ENCODE measurements at regions not wholly inside any gene's neighbourhood (a gene's known extent, or its start where the extent isn't known, plus 50 kb on each side); places are given as distances from the start of the nearest gene placed in this dataset.

GRCh38 chr2:241945311-241945710 is 75.8 kb downstream of the RTP5 start:
- Histone ChIP-seq H3K27me3 (replicated peaks) (peaks cover 2% of the 10 kb centered on the region), H3K27ac (no peak overlapping the region), H3K36me3 (replicated peaks) (no peaks in the 10 kb centered on the region), H3K4me3 (ENCODE audit: low read depth, low read length) (no peak overlapping the region)
- TF ChIP-seq CTCF (IDR thresholded peaks at IDR 0.05; ENCODE audit: low read depth, low read length, missing control alignments) = no peak
- no peak for DNase-seq
- in situ Hi-C loops (cut with HindIII; ENCODE audit: low pct_ligation_motif_present, low sequenced_read_pairs) = no loop called here

GRCh38 chr2:241945803-241946202 is 76.3 kb downstream of the RTP5 start:
- in situ Hi-C loops (cut with HindIII; ENCODE audit: low pct_ligation_motif_present, low sequenced_read_pairs) = no loop called here
- DNase-seq = no peak
- no peak overlapping the region for H3K27ac ChIP-seq
- no peak for TF ChIP-seq CTCF (IDR thresholded peaks at IDR 0.05; ENCODE audit: low read depth, low read length, missing control alignments)
- no peaks in the 10 kb centered on the region for H3K36me3 ChIP-seq (replicated peaks)
- H3K27me3 ChIP-seq (replicated peaks) = peaks cover 4% of the 10 kb centered on the region
- H3K4me3 ChIP-seq (ENCODE audit: low read depth, low read length) = no peak overlapping the region

- H3K27me3 ChIP-seq (replicated peaks) = peaks cover 4% of the 10 kb centered on the region
- no peak overlapping the region for H3K4me3 ChIP-seq (ENCODE audit: low read depth, low read length)
- DNase-seq = no peak
- no peak overlapping the region for H3K27ac ChIP-seq
- no peaks in the 10 kb centered on the region for H3K36me3 ChIP-seq (replicated peaks)
- in situ Hi-C loops (cut with HindIII; ENCODE audit: low pct_ligation_motif_present, low sequenced_read_pairs) = no loop called here
- TF ChIP-seq CTCF (IDR thresholded peaks at IDR 0.05; ENCODE audit: low read depth, low read length, missing control alignments) = no peak
Measured at GRCh38 chr2:241946306-241947003, 76.9 kb downstream of the RTP5 start.

GRCh38 chr2:241947004-241947350 is 77.4 kb downstream of the RTP5 start:
- Histone ChIP-seq H3K36me3 (replicated peaks) (no peaks in the 10 kb centered on the region), H3K27me3 (replicated peaks) (peaks cover 5% of the 10 kb centered on the region), H3K4me3 (ENCODE audit: low read depth, low read length) (no peak overlapping the region), H3K27ac (no peak overlapping the region)
- TF ChIP-seq CTCF (IDR thresholded peaks at IDR 0.05; ENCODE audit: low read depth, low read length, missing control alignments) = no peak
- in situ Hi-C loops (cut with HindIII; ENCODE audit: low pct_ligation_motif_present, low sequenced_read_pairs) = no loop called here
- DNase-seq = no peak

GRCh38 chr2:241947401-241947800 is 77.9 kb downstream of the RTP5 start:
- no peak for TF ChIP-seq CTCF (IDR thresholded peaks at IDR 0.05; ENCODE audit: low read depth, low read length, missing control alignments)
- peaks cover 6% of the 10 kb centered on the region for H3K27me3 ChIP-seq (replicated peaks)
- H3K36me3 ChIP-seq (replicated peaks) = no peaks in the 10 kb centered on the region
- H3K4me3 ChIP-seq (ENCODE audit: low read depth, low read length) = no peak overlapping the region
- no peak overlapping the region for H3K27ac ChIP-seq
- no peak for DNase-seq
- in situ Hi-C loops (cut with HindIII; ENCODE audit: low pct_ligation_motif_present, low sequenced_read_pairs) = no loop called here

GRCh38 chr2:241947876-241948275 is 78.3 kb downstream of the RTP5 start:
- in situ Hi-C loops (cut with HindIII; ENCODE audit: low pct_ligation_motif_present, low sequenced_read_pairs) = no loop called here
- no peak overlapping the region for H3K4me3 ChIP-seq (ENCODE audit: low read depth, low read length)
- TF ChIP-seq CTCF (IDR thresholded peaks at IDR 0.05; ENCODE audit: low read depth, low read length, missing control alignments) = no peak
- H3K27ac ChIP-seq = no peak overlapping the region
- H3K36me3 ChIP-seq (replicated peaks) = no peaks in the 10 kb centered on the region
- DNase-seq = no peak
- peaks cover 6% of the 10 kb centered on the region for H3K27me3 ChIP-seq (replicated peaks)
